Transverse colon (tissue), 4 donors: ENCODE measurements at regions not wholly inside any gene's neighbourhood (a gene's known extent, or its start where the extent isn't known, plus 50 kb on each side); places are given as distances from the start of the nearest gene placed in this dataset.

Experiments used
- DNase-seq: peaks from one replicate; pipeline ENCODE4 v3.0.0-alpha.2; 2019
- H3K27ac ChIP-seq, 4 donors: fragments of 200-600 bp; sonication (generic); 2 replicates each; pipeline ENCODE4 v1.5.1; 2016 to 2018; ENCODE audit warnings: inconsistent platforms in 4 of 4
- H3K27me3 ChIP-seq: fragments of 200-600 bp; sonication (generic); 2 replicates; pipeline ENCODE4 v1.5.1; 2017; ENCODE audit warnings: inconsistent platforms
- H3K36me3 ChIP-seq, 4 donors: fragments of 200-600 bp; sonication (generic); 2 replicates each; pipeline ENCODE4 v1.5.1; 2017 to 2019; ENCODE audit warnings: inconsistent platforms in 4 of 4
- H3K4me1 ChIP-seq, 4 donors: fragments of 200-600 bp; sonication (generic); 2 replicates each; pipeline ENCODE4 v1.5.1; 2017 to 2020; ENCODE audit warnings: inconsistent platforms in 4 of 4
- H3K4me3 ChIP-seq, 4 donors: fragments of 200-600 bp; sonication (generic); 1 replicate in 1 of 4; 2 replicates in 3 of 4; pipeline versions ENCODE4 v1.5.1 to v1.6.1; 2017 to 2019; ENCODE audit warnings: inconsistent platforms in 4 of 4
- H3K9me3 ChIP-seq, 2 donors: fragments of 200-600 bp; sonication (generic); 2 replicates each; pipeline ENCODE4 v1.5.1; 2017 to 2019; ENCODE audit warnings: inconsistent platforms in 2 of 2
- EP300 ChIP-seq: sonication (generic); formaldehyde crosslinking; IDR thresholded peaks from one replicate; pipeline ENCODE4 v1.6.1; 2017; ENCODE audit warnings: antibody characterized with exemption, low read depth
- POLR2A ChIP-seq: fragments of 450-650 bp; IDR thresholded peaks from one replicate; pipeline ENCODE4 v1.6.1; 2016; ENCODE audit warnings: antibody characterized with exemption, mild to moderate bottlenecking, moderate library complexity
- POLR2AphosphoS5 ChIP-seq, 3 donors: sonication (generic); formaldehyde crosslinking; IDR thresholded peaks; one replicate each; pipeline ENCODE4 v1.6.1; 2016; ENCODE audit warnings: antibody characterized with exemption in 3 of 3
- WGBS, 2 donors: methylation state at CpG; one replicate each; pipeline ENCODE4 v1.1.5; 2018; ENCODE audit warnings: low coverage in 1 of 2; 5-methylcytosine and 5-hydroxymethylcytosine counted together
- in situ Hi-C, 4 donors: fragments of 200-750 bp; cut with MboI; loops; one replicate each; pipeline versions ENCODE4 v1.15.0 to v1.15.1; 2017; ENCODE audit warnings: low sequenced_read_pairs in 3 of 4, low pct_ligation_motif_present in 1 of 4, low pct_unique_long_range_greater_than_20kb in 1 of 4
- intact Hi-C: fragments of 100-400 bp; cut with DNase I; formaldehyde crosslinking; loops from one replicate; pipeline ENCODE4 v1.15.1; 2023; ENCODE audit warnings: low total_unique reads
- TF ChIP-seq, protein P1 (sequence below), 5 experiments: fragments of 200-600 bp in 3 of 5; fragments of 450-650 bp in 2 of 5; sonication (generic) in 3 of 5; IDR thresholded peaks; 1 replicate in 2 of 5; 2 replicates in 3 of 5; pipeline ENCODE4 v1.5.1; 2016 to 2017; ENCODE audit warnings: antibody characterized with exemption in 5 of 5, inconsistent platforms in 3 of 5, mild to moderate bottlenecking in 2 of 5, moderate library complexity in 1 of 5

DNA sequence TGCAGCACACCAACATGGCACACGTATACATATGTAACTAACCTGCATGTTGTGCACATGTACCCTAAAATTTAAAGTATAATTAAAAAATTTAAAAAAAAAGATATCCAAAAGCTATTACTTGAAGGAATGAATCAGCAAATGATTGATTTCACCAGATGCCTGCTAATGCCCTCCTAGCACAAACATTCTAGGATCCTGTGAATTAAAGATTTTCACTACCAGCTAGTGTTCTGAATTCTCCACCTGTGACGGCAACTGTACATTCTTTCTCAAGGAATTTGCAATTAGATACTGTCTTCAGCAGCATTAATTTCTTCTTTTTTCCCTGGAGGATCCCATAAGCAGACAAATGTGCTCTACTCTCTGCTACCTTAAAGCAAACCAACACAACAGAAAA is 694.9 kb downstream of the NTRK3 start:
- intact Hi-C loops = no loop called here
- Histone ChIP-seq H3K27ac (no peak overlapping the region), H3K27me3 (no peaks in the 10 kb centered on the region), H3K36me3 (no peaks in the 10 kb centered on the region), H3K9me3 (no peaks in the 10 kb centered on the region), H3K4me1 (peaks cover 0 to 5% (median 0%) of the 10 kb centered on the region in 4 donors), H3K4me3 (no peak overlapping the region)
- TF ChIP-seq, protein P1, sequence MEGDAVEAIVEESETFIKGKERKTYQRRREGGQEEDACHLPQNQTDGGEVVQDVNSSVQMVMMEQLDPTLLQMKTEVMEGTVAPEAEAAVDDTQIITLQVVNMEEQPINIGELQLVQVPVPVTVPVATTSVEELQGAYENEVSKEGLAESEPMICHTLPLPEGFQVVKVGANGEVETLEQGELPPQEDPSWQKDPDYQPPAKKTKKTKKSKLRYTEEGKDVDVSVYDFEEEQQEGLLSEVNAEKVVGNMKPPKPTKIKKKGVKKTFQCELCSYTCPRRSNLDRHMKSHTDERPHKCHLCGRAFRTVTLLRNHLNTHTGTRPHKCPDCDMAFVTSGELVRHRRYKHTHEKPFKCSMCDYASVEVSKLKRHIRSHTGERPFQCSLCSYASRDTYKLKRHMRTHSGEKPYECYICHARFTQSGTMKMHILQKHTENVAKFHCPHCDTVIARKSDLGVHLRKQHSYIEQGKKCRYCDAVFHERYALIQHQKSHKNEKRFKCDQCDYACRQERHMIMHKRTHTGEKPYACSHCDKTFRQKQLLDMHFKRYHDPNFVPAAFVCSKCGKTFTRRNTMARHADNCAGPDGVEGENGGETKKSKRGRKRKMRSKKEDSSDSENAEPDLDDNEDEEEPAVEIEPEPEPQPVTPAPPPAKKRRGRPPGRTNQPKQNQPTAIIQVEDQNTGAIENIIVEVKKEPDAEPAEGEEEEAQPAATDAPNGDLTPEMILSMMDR (IDR thresholded peaks at IDR 0.05) = no peak
- TF ChIP-seq POLR2A (no peak), POLR2AphosphoS5 (IDR thresholded peaks at IDR 0.05) (no peak), EP300 (no peak)
- in situ Hi-C loops = no loop called here
- WGBS, 2 donors = 89 to 100% methylated on average over 2 of the region's 2 CpGs
- DNase-seq = no peak

DNA sequence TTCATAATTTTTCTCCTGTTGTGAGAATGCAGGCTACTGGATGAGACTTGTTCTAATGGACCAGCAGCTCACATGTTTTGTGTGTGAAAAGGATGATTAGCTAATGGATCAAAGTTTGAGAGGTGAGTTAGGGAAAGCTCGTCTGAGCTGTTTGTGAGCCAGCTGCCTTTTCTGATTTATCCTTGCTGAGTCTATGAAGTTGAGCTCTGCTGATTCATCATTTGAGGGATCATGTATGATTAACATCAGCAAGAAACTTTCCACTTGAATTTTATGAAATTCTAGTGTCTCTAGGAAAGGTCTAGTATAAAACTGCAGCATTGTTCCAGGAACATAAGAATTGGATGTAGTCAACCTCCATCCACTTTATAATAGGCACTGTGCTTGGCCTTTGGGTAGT is 698.7 kb downstream of the NTRK3 start:
- Histone ChIP-seq H3K4me3 (no peak overlapping the region), H3K27me3 (no peaks in the 10 kb centered on the region), H3K4me1 (peaks cover 0 to 5% (median 0%) of the 10 kb centered on the region in 4 donors), H3K9me3 (peaks cover 0 to 4% of the 10 kb centered on the region in 2 donors), H3K27ac (no peak overlapping the region), H3K36me3 (no peaks in the 10 kb centered on the region)
- intact Hi-C loops (no loop called here), in situ Hi-C loops (no loop called here)
- DNase-seq = no peak
- WGBS, 2 donors = 44% methylated on average over 1 of the region's 1 CpG; no CpG with 5 or more reads in 1 of the 2 donors
- TF ChIP-seq POLR2AphosphoS5 (IDR thresholded peaks at IDR 0.05) (no peak), EP300 (no peak), POLR2A (no peak)
- TF ChIP-seq, protein P1 (IDR thresholded peaks at IDR 0.05) = no peak

DNA sequence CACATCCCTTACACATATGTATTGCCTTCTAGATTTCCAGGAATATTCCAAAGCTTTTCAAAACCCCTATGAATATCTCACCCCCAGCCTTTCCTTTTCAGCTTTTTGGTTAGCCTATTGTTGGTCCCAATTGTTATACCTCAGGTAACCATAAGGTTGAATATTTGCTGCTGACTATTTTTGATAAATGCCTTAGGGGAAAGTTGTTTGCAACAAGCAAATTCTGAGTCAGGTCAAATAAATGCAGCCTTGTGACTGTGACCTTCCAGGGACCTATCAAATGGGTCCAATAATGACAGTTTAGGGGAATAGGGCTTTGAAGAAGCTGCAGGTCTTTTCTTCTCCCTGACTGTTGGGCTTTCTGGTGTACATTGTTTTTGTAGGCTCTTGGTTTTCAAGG is 699.7 kb downstream of the NTRK3 start:
- Histone ChIP-seq H3K4me1 (peaks cover 0 to 5% (median 0%) of the 10 kb centered on the region in 4 donors), H3K27me3 (no peaks in the 10 kb centered on the region), H3K27ac (no peak overlapping the region), H3K9me3 (peaks cover 0 to 4% of the 10 kb centered on the region in 2 donors), H3K4me3 (no peak overlapping the region), H3K36me3 (no peaks in the 10 kb centered on the region)
- in situ Hi-C loops (no loop called here), intact Hi-C loops (no loop called here)
- no peak for DNase-seq
- TF ChIP-seq POLR2AphosphoS5 (IDR thresholded peaks at IDR 0.05) (no peak), EP300 (no peak), POLR2A (no peak)
- TF ChIP-seq, protein P1 (IDR thresholded peaks at IDR 0.05) = no peak

DNA sequence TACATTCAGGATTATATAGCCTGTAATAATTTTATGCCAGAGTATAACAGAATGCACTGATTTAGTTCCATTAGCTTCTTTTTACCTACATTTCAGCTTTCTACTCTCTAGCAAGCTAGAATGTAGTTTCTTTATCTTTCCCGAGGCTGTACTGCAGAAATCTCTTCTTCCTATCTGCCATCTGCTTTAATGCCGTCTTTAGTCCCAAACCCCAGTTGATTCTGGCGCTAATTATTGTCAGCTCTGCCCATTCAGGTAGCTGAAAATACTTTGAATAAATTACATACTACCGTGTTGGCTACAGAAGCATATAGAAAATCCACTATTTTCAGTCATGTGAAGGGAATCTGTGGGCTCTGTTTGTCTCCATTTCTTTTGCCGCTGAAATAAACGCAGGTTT is 706.7 kb downstream of the NTRK3 start:
- in situ Hi-C loops (no loop called here), intact Hi-C loops (loop anchor here (5.0 kb wide), 1 partner anchor 467 kb away; no protein-coding TSS in a partner anchor)
- H3K36me3 ChIP-seq = no peaks in the 10 kb centered on the region
- no peaks in the 10 kb centered on the region for H3K27me3 ChIP-seq
- DNase-seq = no peak
- 85 to 92% methylated on average over 6 of the region's 6 CpGs for WGBS, 2 donors
- TF ChIP-seq POLR2AphosphoS5 (IDR thresholded peaks at IDR 0.05) (no peak), POLR2A (no peak), EP300 (no peak)
- TF ChIP-seq, protein P1 (IDR thresholded peaks at IDR 0.05) = no peak
- H3K4me3 ChIP-seq = no peak overlapping the region
- H3K27ac ChIP-seq = no peak overlapping the region
- H3K4me1 ChIP-seq = no peaks in the 10 kb centered on the region
- peaks cover 0 to 4% of the 10 kb centered on the region in 2 donors for H3K9me3 ChIP-seq
